Frontal cortex (tissue), 3 donors: ENCODE measurements at regions not wholly inside any gene's neighbourhood (a gene's known extent, or its start where the extent isn't known, plus 50 kb on each side); places are given as distances from the start of the nearest gene placed in this dataset.
"Not testable (repeated sequence)": the region's sequence is repeated elsewhere in the genome, so short reads cannot be mapped to it uniquely, and the experiment has no call there.

Source experiments
- DNase-seq, 2 donors: peaks; one replicate each; pipeline ENCODE4 v3.0.0; 2012; ENCODE audit warnings: low spot score in 2 of 2
- FAIRE-seq: peaks from 2 replicates; lab custom pipeline; 2012; peaks lifted over from hg19 to GRCh38; lab: Jason Lieb, UNC
- donor health status: control.
- donor health status: control.
- donor health status: control.

GRCh38 chr1:80579055-80579454, 1221.7 kb upstream of the ADGRL2 start:
- FAIRE-seq = no peak
- no peak for DNase-seq

GRCh38 chr1:80566867-80567266, 1233.9 kb upstream of the ADGRL2 start:
- no peak for DNase-seq
- no peak for FAIRE-seq

GRCh38 chr1:80566123-80566522, 1234.6 kb upstream of the ADGRL2 start:
- no peak for DNase-seq
- no peak for FAIRE-seq

GRCh38 chr1:80565406-80565805, 1235.3 kb upstream of the ADGRL2 start:
- no peak for DNase-seq
- FAIRE-seq = no peak

GRCh38 chr1:80542231-80542630, 1258.5 kb upstream of the ADGRL2 start:
- FAIRE-seq = no peak
- DNase-seq = no peak

GRCh38 chr1:80540596-80540995, 1260.1 kb upstream of the ADGRL2 start:
- FAIRE-seq = no peak
- no peak for DNase-seq

- no peak for FAIRE-seq
- DNase-seq = no peak
Measured at GRCh38 chr1:80540149-80540548, 1260.6 kb upstream of the ADGRL2 start.

GRCh38 chr1:80539298-80539697, 1261.4 kb upstream of the ADGRL2 start:
- FAIRE-seq, DNase-seq: not testable (repeated sequence)

GRCh38 chr1:80536461-80536860, 1264.3 kb upstream of the ADGRL2 start:
- FAIRE-seq (no peak), DNase-seq (no peak)

GRCh38 chr1:80535466-80535865, 1265.3 kb upstream of the ADGRL2 start:
- DNase-seq = no peak
- no peak for FAIRE-seq

GRCh38 chr1:80534606-80535360, 1266.0 kb upstream of the ADGRL2 start:
- DNase-seq (no peak), FAIRE-seq (no peak)

- DNase-seq (no peak), FAIRE-seq (no peak)
Measured at GRCh38 chr1:80533775-80534334, 1266.9 kb upstream of the ADGRL2 start.

- DNase-seq (no peak), FAIRE-seq (no peak)
Measured at GRCh38 chr1:80533093-80533492, 1267.6 kb upstream of the ADGRL2 start.

GRCh38 chr1:80531182-80531581, 1269.6 kb upstream of the ADGRL2 start:
- no peak for FAIRE-seq
- DNase-seq = no peak

GRCh38 chr1:80529546-80529945, 1271.2 kb upstream of the ADGRL2 start:
- no peak for FAIRE-seq

GRCh38 chr1:80523861-80524260, 1276.9 kb upstream of the ADGRL2 start:
- no peak for DNase-seq
- no peak for FAIRE-seq

More at GRCh38 chr1:80529546-80529945, 1271.2 kb upstream of the ADGRL2 start:
- no peak for DNase-seq

- not testable (repeated sequence) for FAIRE-seq, DNase-seq
Measured at GRCh38 chr1:80523071-80523470, 1277.7 kb upstream of the ADGRL2 start.

GRCh38 chr1:80520949-80521348, 1279.8 kb upstream of the ADGRL2 start:
- DNase-seq = no peak
- no peak for FAIRE-seq

- DNase-seq (no peak), FAIRE-seq (no peak)
Measured at GRCh38 chr1:80517062-80517461, 1283.7 kb upstream of the ADGRL2 start.

- FAIRE-seq (no peak), DNase-seq (no peak)
Measured at GRCh38 chr1:80509965-80510522, 1290.7 kb upstream of the ADGRL2 start.

GRCh38 chr1:80506216-80506615, 1294.5 kb upstream of the ADGRL2 start:
- FAIRE-seq (no peak), DNase-seq (no peak)
